HG02759 (cell line): ENCODE measurements at regions not wholly inside any gene's neighbourhood (a gene's known extent, or its start where the extent isn't known, plus 50 kb on each side); places are given as distances from the start of the nearest gene placed in this dataset.
A peak's percentile ranks its signal among the peaks of the same experiment; 100 is the strongest.

ENCODE experiments used
- ATAC-seq: cut with Tn5 transposase; IDR thresholded peaks from one replicate; pipeline ENCODE4 v1.9.1; 2021; ENCODE audit warnings: mild to moderate bottlenecking, moderate library complexity; ENCODE audit not compliant: unreplicated experiment

- ATAC-seq, result no peak
Measured at GRCh38 chr4:104138116-104138515, 356.6 kb downstream of the CXXC4 start.

GRCh38 chr4:104129243-104129642 is 365.5 kb downstream of the CXXC4 start:
- ATAC-seq, result peak; percentile 17

GRCh38 chr4:104128850-104129213 is 365.9 kb downstream of the CXXC4 start:
- peak; percentile 80 for ATAC-seq

- peak; percentile 19 for ATAC-seq
Measured at GRCh38 chr4:104128031-104128849, 366.5 kb downstream of the CXXC4 start.

- no peak for ATAC-seq
Measured at GRCh38 chr4:104123021-104123420, 371.7 kb downstream of the CXXC4 start.

- ATAC-seq, result no peak
Measured at GRCh38 chr4:104117776-104118175, 376.9 kb downstream of the CXXC4 start.

GRCh38 chr4:104113850-104114249 is 380.8 kb downstream of the CXXC4 start:
- ATAC-seq, result no peak

GRCh38 chr4:104099141-104099540 is 379.4 kb upstream of the TACR3 start:
- no peak for ATAC-seq

- no peak for ATAC-seq
Measured at GRCh38 chr4:104093247-104093646, 373.5 kb upstream of the TACR3 start.

GRCh38 chr4:104073229-104073628 is 353.4 kb upstream of the TACR3 start:
- no peak for ATAC-seq

- no peak for ATAC-seq
Measured at GRCh38 chr4:104066533-104066932, 346.7 kb upstream of the TACR3 start.

GRCh38 chr4:104064646-104065577 is 345.1 kb upstream of the TACR3 start:
- ATAC-seq, result peak; percentile 89

GRCh38 chr4:104063341-104063740 is 343.6 kb upstream of the TACR3 start:
- no peak for ATAC-seq

GRCh38 chr4:104044369-104044768 is 324.6 kb upstream of the TACR3 start:
- ATAC-seq, result no peak

- no peak for ATAC-seq
Measured at GRCh38 chr4:104032896-104033295, 313.1 kb upstream of the TACR3 start.

- ATAC-seq, result no peak
Measured at GRCh38 chr4:104025251-104025650, 305.5 kb upstream of the TACR3 start.

- ATAC-seq, result no peak
Measured at GRCh38 chr4:104022831-104023230, 303.0 kb upstream of the TACR3 start.

GRCh38 chr4:104022226-104022625 is 302.4 kb upstream of the TACR3 start:
- ATAC-seq, result no peak

GRCh38 chr4:104020641-104021040 is 300.9 kb upstream of the TACR3 start:
- no peak for ATAC-seq

GRCh38 chr4:104017213-104017612 is 297.4 kb upstream of the TACR3 start:
- ATAC-seq, result no peak

- ATAC-seq, result no peak
Measured at GRCh38 chr4:104015680-104016079, 295.9 kb upstream of the TACR3 start.

- no peak for ATAC-seq
Measured at GRCh38 chr4:104010722-104011121, 290.9 kb upstream of the TACR3 start.
